NT2/D1 (cell line): ENCODE measurements at regions not wholly inside any gene's neighbourhood (a gene's known extent, or its start where the extent isn't known, plus 50 kb on each side); places are given as distances from the start of the nearest gene placed in this dataset.

ENCODE experiments used
- SUZ12 ChIP-seq: IDR thresholded peaks from 2 replicates; pipeline ENCODE4 v1.6.1; 2011; ENCODE audit not compliant: insufficient read length, insufficient read depth; ENCODE audit errors: extremely low read depth
- YY1 ChIP-seq: IDR thresholded peaks from 2 replicates; pipeline ENCODE4 v1.6.1; 2011; ENCODE audit not compliant: insufficient read length, insufficient read depth
- ZNF274 ChIP-seq: IDR thresholded peaks from 2 replicates; pipeline ENCODE4 v1.6.1; 2011; ENCODE audit warnings: mild to moderate bottlenecking, low read depth, low read length

DNA sequence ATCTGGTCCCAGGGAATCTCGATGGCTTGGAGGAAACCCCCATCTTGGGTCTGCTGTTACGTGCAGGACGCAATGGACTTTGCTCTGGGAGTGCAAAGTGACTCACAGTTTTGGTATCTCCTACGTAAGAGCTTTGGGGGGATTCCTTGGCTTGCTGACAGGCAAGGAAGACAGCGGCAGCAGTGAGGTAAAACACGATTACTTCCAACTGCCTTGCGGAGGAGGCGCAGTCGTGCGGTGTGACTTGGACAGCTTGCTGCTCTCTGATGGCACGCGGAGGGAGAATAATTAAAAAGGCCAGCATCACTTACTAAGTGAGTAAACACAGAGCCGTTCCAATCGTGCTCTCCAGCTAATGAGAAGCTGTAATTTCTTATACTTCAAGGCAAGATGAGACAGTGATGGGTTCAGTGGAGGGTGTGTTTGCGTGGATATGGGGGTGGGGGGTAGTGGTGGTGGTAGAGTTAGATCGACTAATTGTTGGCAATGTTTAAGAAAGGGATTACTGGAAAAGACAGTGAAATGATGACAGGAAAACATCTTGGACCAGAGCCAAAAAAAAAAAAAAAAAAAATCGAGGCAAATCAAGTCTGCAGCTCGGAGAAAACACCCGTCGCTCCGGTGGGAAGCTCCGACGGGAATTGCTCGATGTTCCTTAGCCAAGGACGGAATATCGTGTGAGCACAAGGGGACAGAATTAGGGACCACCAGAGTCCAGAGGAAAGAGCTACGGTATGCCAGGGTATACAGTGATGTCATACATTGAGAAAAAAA, 184.8 kb upstream of the ZFHX3 start:
- TF ChIP-seq SUZ12 (no peak), YY1 (no peak), ZNF274 (no peak)
